B cell (primary cell): ENCODE measurements at regions not wholly inside any gene's neighbourhood (a gene's known extent, or its start where the extent isn't known, plus 50 kb on each side); places are given as distances from the start of the nearest gene placed in this dataset.
"Not testable (repeated sequence)": the region's sequence is repeated elsewhere in the genome, so short reads cannot be mapped to it uniquely, and the experiment has no call there.

ENCODE experiments used
- CTCF ChIP-seq: fragments of 200-600 bp; IDR thresholded peaks from one replicate; pipeline ENCODE4 v1.8.0; 2022; ENCODE audit warnings: antibody characterized with exemption, mild to moderate bottlenecking
- EZH2 ChIP-seq: IDR thresholded peaks from 2 replicates; pipeline ENCODE4 v1.6.1; 2012; ENCODE audit warnings: borderline replicate concordance, low read depth, mild to moderate bottlenecking, moderate library complexity, low read length; ENCODE audit not compliant: insufficient read depth, poor library complexity, severe bottlenecking

GRCh38 chr9:105022545-105022944 lies 94.6 kb upstream of the ABCA1 start:
- not testable (repeated sequence) for TF ChIP-seq CTCF, EZH2
